HCT116 (cell line): ENCODE measurements at regions not wholly inside any gene's neighbourhood (a gene's known extent, or its start where the extent isn't known, plus 50 kb on each side); places are given as distances from the start of the nearest gene placed in this dataset.

Experiments
- ATAC-seq: fragments of 200-7000 bp; cut with Tn5 transposase; 2 replicates; pipeline ENCODE4 v1.9.1; 2020; ENCODE audit warnings: mild to moderate bottlenecking, moderate library complexity
- BruUV-seq: library from RNA; stranded (reverse); fragments of 400-500 nt; replicated peaks from 2 replicates; lab custom pipeline; 2021; lab: Mats Ljungman, UMichigan
- CTCF ChIA-PET: fragments of 300-600 bp; sonication (Branson Sonifier 250); formaldehyde crosslinking; loops from one replicate; lab custom pipeline; 2021; ENCODE audit warnings: antibody characterized with exemption; lab: Charles Lee
- POLR2A ChIA-PET: fragments of 300-600, 350-600 bp; sonication (Branson Sonifier 250); formaldehyde crosslinking; loops from one replicate; lab custom pipeline; 2021; ENCODE audit warnings: antibody characterized with exemption; lab: Charles Lee
- RAD21 ChIA-PET, 2 experiments: fragments of 300-600 bp; sonication (Branson Sonifier 250); formaldehyde crosslinking; loops; one replicate each; lab custom pipeline; 2023; ENCODE audit warnings: low total read pairs in 2 of 2; ENCODE audit not compliant: uncharacterized antibody in 2 of 2, unreplicated experiment in 2 of 2, low non-redundant PET in 1 of 2; lab: Charles Lee
- DNase-seq: peaks from one replicate; pipeline ENCODE4 v3.0.0-alpha.2; 2010; ENCODE audit warnings: low read depth, low spot score
- H2AFZ ChIP-seq: fragments of 200-600 bp; shearing (Covaris generic), sonication (generic); 2 replicates; pipeline ENCODE4 v1.6.1; 2017; ENCODE audit warnings: low read depth, mixed run types, mixed read lengths, antibody characterized with exemption, low read length; ENCODE audit not compliant: poor library complexity, severe bottlenecking
- H3K27ac ChIP-seq: 2 replicates; pipeline ENCODE4 v1.5.1; 2012; ENCODE audit warnings: low read depth, low read length
- H3K27me3 ChIP-seq: fragments of 200-600 bp; sonication (generic); 2 replicates; pipeline ENCODE4 v1.6.1; 2016; ENCODE audit warnings: mixed run types, low read length, mixed read lengths; ENCODE audit not compliant: insufficient read depth
- H3K36me3 ChIP-seq, 2 experiments: fragments of 200-500 bp in 1 of 2; fragments of 200-600 bp in 1 of 2; sonication (Bioruptor generic) in 1 of 2; sonication (generic) in 1 of 2; 2 replicates each; pipeline versions ENCODE4 v1.5.1 to v1.6.1; 2014 to 2016; ENCODE audit warnings: low read length in 2 of 2, inconsistent platforms in 1 of 2, mixed read lengths in 1 of 2, mixed run types in 1 of 2; ENCODE audit not compliant: insufficient read depth in 2 of 2, control insufficient read depth in 1 of 2
- H3K4me1 ChIP-seq, 2 experiments: fragments of 200-600 bp in 1 of 2; sonication (generic) in 1 of 2; 2 replicates each; pipeline versions ENCODE4 v1.5.1 to v1.6.1; 2012 to 2017; ENCODE audit warnings: low read length in 2 of 2, inconsistent platforms in 1 of 2, mild to moderate bottlenecking in 1 of 2, mixed read lengths in 1 of 2, mixed run types in 1 of 2, moderate library complexity in 1 of 2; ENCODE audit not compliant: insufficient read depth in 2 of 2, control insufficient read depth in 1 of 2
- H3K4me2 ChIP-seq: fragments of 200-600 bp; sonication (generic); 2 replicates; pipeline ENCODE4 v1.6.1; 2017; ENCODE audit warnings: mixed run types, low read length, mixed read lengths
- H3K4me3 ChIP-seq, 2 experiments: fragments of 200-600 bp in 1 of 2; sonication (generic) in 1 of 2; replicated peaks in 1 of 2; 2 replicates each; pipeline ENCODE4 v1.5.1; 2011 to 2016; ENCODE audit warnings: low read length in 2 of 2, control low read depth in 1 of 2, low read depth in 1 of 2, mild to moderate bottlenecking in 1 of 2, mixed read lengths in 1 of 2, mixed run types in 1 of 2
- H3K79me2 ChIP-seq: fragments of 200-600 bp; sonication (generic); 2 replicates; pipeline ENCODE4 v1.6.1; 2017; ENCODE audit warnings: mild to moderate bottlenecking, mixed run types, low read length, moderate library complexity, mixed read lengths; ENCODE audit not compliant: insufficient read depth
- H3K9ac ChIP-seq: fragments of 200-600 bp; sonication (generic); 2 replicates; pipeline ENCODE4 v1.6.1; 2016; ENCODE audit warnings: low read length, mixed read lengths
- H3K9me2 ChIP-seq: fragments of 200-600 bp; sonication (generic), shearing (Covaris generic); 2 replicates; pipeline ENCODE4 v1.6.1; 2017; ENCODE audit warnings: mixed run types, mild to moderate bottlenecking, moderate library complexity; ENCODE audit not compliant: insufficient read depth
- H3K9me3 ChIP-seq, 2 experiments: fragments of 200-500 bp in 1 of 2; fragments of 200-600 bp in 1 of 2; sonication (Bioruptor generic) in 1 of 2; sonication (generic) in 1 of 2; 2 replicates each; pipeline ENCODE4 v1.6.1; 2014 to 2017; ENCODE audit warnings: low read length in 2 of 2, mixed read lengths in 2 of 2, inconsistent platforms in 1 of 2, low read depth in 1 of 2, mild to moderate bottlenecking in 1 of 2, mixed run types in 1 of 2, moderate library complexity in 1 of 2; ENCODE audit not compliant: control insufficient read depth in 1 of 2, insufficient read depth in 1 of 2
- H4K20me1 ChIP-seq: fragments of 200-600 bp; sonication (generic), shearing (Covaris generic); 2 replicates; pipeline ENCODE4 v1.6.1; 2017; ENCODE audit warnings: mixed run types, mild to moderate bottlenecking, moderate library complexity; ENCODE audit not compliant: insufficient read depth
- ATF3 ChIP-seq: IDR thresholded peaks from 2 replicates; pipeline ENCODE4 v1.6.1; 2012
- CTCF ChIP-seq, 3 experiments: fragments of 200-600 bp in 1 of 3; sonication (generic) in 1 of 3; IDR thresholded peaks in 2 of 3; conservative IDR thresholded peaks in 1 of 3; 2 replicates each; pipeline ENCODE4 v1.5.1; 2012 to 2017; ENCODE audit warnings: low read depth in 2 of 3, low read length in 2 of 3, antibody characterized with exemption in 1 of 3, borderline replicate concordance in 1 of 3, control low read depth in 1 of 3, mild to moderate bottlenecking in 1 of 3, mixed read lengths in 1 of 3, mixed run types in 1 of 3, moderate library complexity in 1 of 3; ENCODE audit not compliant: insufficient read depth in 1 of 3
- ELF1 ChIP-seq: IDR thresholded peaks from 2 replicates; pipeline ENCODE4 v1.6.1; 2012; ENCODE audit warnings: low read depth, borderline replicate concordance
- FOSL1 ChIP-seq: IDR thresholded peaks from 2 replicates; pipeline ENCODE4 v1.6.1; 2012; ENCODE audit warnings: low read depth
- JUND ChIP-seq: IDR thresholded peaks from 2 replicates; pipeline ENCODE4 v1.6.1; 2012
- MAX ChIP-seq: IDR thresholded peaks from 2 replicates; pipeline ENCODE4 v1.6.1; 2012
- POLR2AphosphoS5 ChIP-seq: IDR thresholded peaks from 2 replicates; pipeline ENCODE4 v1.6.1; 2011; ENCODE audit warnings: mild to moderate bottlenecking, low read depth, low read length, moderate library complexity
- RAD21 ChIP-seq: IDR thresholded peaks from 2 replicates; pipeline ENCODE4 v1.6.1; 2012; ENCODE audit warnings: low read depth, mild to moderate bottlenecking
- REST ChIP-seq: IDR thresholded peaks from 2 replicates; pipeline ENCODE4 v1.6.1; 2012; ENCODE audit warnings: low read depth
- SP1 ChIP-seq: IDR thresholded peaks from 2 replicates; pipeline ENCODE4 v1.6.1; 2012; ENCODE audit warnings: low read depth
- SRF ChIP-seq: IDR thresholded peaks from 2 replicates; pipeline ENCODE4 v1.6.1; 2012; ENCODE audit warnings: low read depth
- TCF7L2 ChIP-seq: IDR thresholded peaks from 2 replicates; pipeline ENCODE4 v1.7.0; 2011; ENCODE audit warnings: borderline replicate concordance, inconsistent platforms; ENCODE audit not compliant: insufficient read depth, insufficient read length; ENCODE audit errors: extremely low read depth
- ZNF274 ChIP-seq: fragments of 200-500 bp; sonication (Bioruptor generic); IDR thresholded peaks from 2 replicates; pipeline ENCODE4 v1.6.1; 2014; ENCODE audit warnings: mild to moderate bottlenecking, low read depth, low read length, inconsistent platforms
- intact Hi-C: fragments of 100-400 bp; cut with micrococcal nuclease; formaldehyde crosslinking; loops from 2 replicates; pipeline ENCODE4 v1.10.0; 2022

- H3K27me3 ChIP-seq = no peaks in the 10 kb centered on the region
- no peak overlapping the region for H2AFZ ChIP-seq
- ChIA-PET POLR2A (no interaction called here), RAD21 (no interaction called here), CTCF (no interaction called here)
- TF ChIP-seq RAD21 = no peak
- H3K9me3 ChIP-seq = peaks cover 0 to 16% of the 10 kb centered on the region in 2 experiments; a peak in 2 of 4 replicates
- intact Hi-C loops = no loop called here
- BruUV-seq = no TSS peak
- DNase-seq = no peak
- H3K4me2 ChIP-seq = no peak overlapping the region
- no peak overlapping the region for H3K4me3 ChIP-seq
- H4K20me1 ChIP-seq = no peaks in the 10 kb centered on the region; the same call in 1 of the 2 replicates
- no peaks in the 10 kb centered on the region for H3K4me1 ChIP-seq
- no peak overlapping the region for H3K27ac ChIP-seq
- ATAC-seq = no peak
- H3K9ac ChIP-seq = no peak overlapping the region
- no peaks in the 10 kb centered on the region for H3K9me2 ChIP-seq
- no peaks in the 10 kb centered on the region for H3K79me2 ChIP-seq
- no peaks in the 10 kb centered on the region for H3K36me3 ChIP-seq
Measured at GRCh38 chr14:81981307-81981675, 447.6 kb upstream of the SEL1L start.

GRCh38 chr14:81982046-81982445 lies 448.4 kb upstream of the SEL1L start:
- RAD21 ChIA-PET = no interaction called here
- no peak overlapping the region for H3K27ac ChIP-seq
- H3K4me3 ChIP-seq = no peak overlapping the region
- no peaks in the 10 kb centered on the region for H3K4me1 ChIP-seq
- CTCF ChIA-PET = no interaction called here
- intact Hi-C loops = no loop called here
- peaks cover 0 to 16% of the 10 kb centered on the region in 2 experiments; a peak in 2 of 4 replicates for H3K9me3 ChIP-seq
- no peak for DNase-seq
- POLR2A ChIA-PET = no interaction called here
- no peaks in the 10 kb centered on the region for H3K79me2 ChIP-seq
- no peaks in the 10 kb centered on the region; the same call in 1 of the 2 replicates for H4K20me1 ChIP-seq
- H3K27me3 ChIP-seq = no peaks in the 10 kb centered on the region
- no peak overlapping the region for H2AFZ ChIP-seq
- no TSS peak for BruUV-seq
- ATAC-seq = no peak
- H3K4me2 ChIP-seq = no peak overlapping the region
- H3K36me3 ChIP-seq = no peaks in the 10 kb centered on the region
- no peaks in the 10 kb centered on the region for H3K9me2 ChIP-seq
- no peak overlapping the region for H3K9ac ChIP-seq
- TF ChIP-seq REST = no peak
- TF ChIP-seq ZNF274 = no peak
- no peak for TF ChIP-seq CTCF (IDR thresholded peaks at IDR 0.05 in 2 of 3, conservative IDR thresholded peaks at IDR 0.05 in 1 of 3; ENCODE audit: borderline replicate concordance in 1 of 3, insufficient read depth in 1 of 3, low read depth in 2 of 3, low read length in 2 of 3)
- TF ChIP-seq ATF3 = no peak
- TF ChIP-seq RAD21 = no peak
- no peak for TF ChIP-seq SP1
- TF ChIP-seq POLR2AphosphoS5 = no peak
- no peak for TF ChIP-seq ELF1
- no peak for TF ChIP-seq SRF
- no peak for TF ChIP-seq FOSL1
- no peak for TF ChIP-seq JUND
- no peak for TF ChIP-seq MAX
- TF ChIP-seq TCF7L2 = no peak
